GM12891 (cell line): ENCODE measurements at regions not wholly inside any gene's neighbourhood (a gene's known extent, or its start where the extent isn't known, plus 50 kb on each side); places are given as distances from the start of the nearest gene placed in this dataset.
"Not testable (repeated sequence)": the region's sequence is repeated elsewhere in the genome, so short reads cannot be mapped to it uniquely, and the experiment has no call there.

ENCODE experiments used
- DNase-seq: peaks from one replicate; pipeline ENCODE4 v3.0.0; 2011; ENCODE audit warnings: low spot score; ENCODE audit not compliant: insufficient read length
- FAIRE-seq: peaks from 2 replicates; lab custom pipeline; 2011; peaks lifted over from hg19 to GRCh38; lab: Jason Lieb, UNC
- PAX5 ChIP-seq: IDR thresholded peaks from 2 replicates; pipeline ENCODE4 v1.6.1; 2011; ENCODE audit warnings: low read length, moderate library complexity, mild to moderate bottlenecking; ENCODE audit not compliant: insufficient read depth, severe bottlenecking
- POLR2A ChIP-seq: IDR thresholded peaks from 2 replicates; pipeline ENCODE4 v1.6.1; 2011; ENCODE audit warnings: low read depth, low read length, control low read depth
- POLR2AphosphoS5 ChIP-seq: IDR thresholded peaks from 2 replicates; pipeline ENCODE4 v1.6.1; 2011; ENCODE audit warnings: low read depth, low read length, control low read depth
- POU2F2 ChIP-seq: IDR thresholded peaks from 2 replicates; pipeline ENCODE4 v1.6.1; 2011; ENCODE audit warnings: low read depth, mild to moderate bottlenecking, control low read depth, low read length, moderate library complexity
- SPI1 ChIP-seq: IDR thresholded peaks from 2 replicates; pipeline ENCODE4 v1.6.1; 2011; ENCODE audit warnings: low read depth, low read length, control low read depth
- TAF1 ChIP-seq: IDR thresholded peaks from 2 replicates; pipeline ENCODE4 v1.6.1; 2011; ENCODE audit warnings: low read depth, low read length, control low read depth

- not testable (repeated sequence) for FAIRE-seq, DNase-seq
Observed at GRCh38 chr1:120941066-120941465, 51.5 kb downstream of the PPIAL4A start.

GRCh38 chr1:120941836-120942217 lies 52.3 kb downstream of the PPIAL4A start:
- not testable (repeated sequence) for DNase-seq, FAIRE-seq

- peak; percentile 99 for TF ChIP-seq POLR2AphosphoS5
- TF ChIP-seq POLR2A, result peak; percentile 99
- TF ChIP-seq POU2F2, result peak; percentile 98
- DNase-seq, result peak; percentile 5
- not testable (repeated sequence) for FAIRE-seq
Observed at GRCh38 chr1:120942218-120942944, 52.8 kb downstream of the PPIAL4A start.

GRCh38 chr1:120942945-120943319 lies 53.4 kb downstream of the PPIAL4A start:
- not testable (repeated sequence) for DNase-seq, FAIRE-seq

GRCh38 chr1:120944691-120945090 lies 55.1 kb downstream of the PPIAL4A start:
- DNase-seq, FAIRE-seq: not testable (repeated sequence)

- not testable (repeated sequence) for DNase-seq, FAIRE-seq
Observed at GRCh38 chr1:120945122-120945521, 55.6 kb downstream of the PPIAL4A start.

- DNase-seq, FAIRE-seq: not testable (repeated sequence)
Observed at GRCh38 chr1:120947114-120947513, 57.5 kb downstream of the PPIAL4A start.

GRCh38 chr1:120949724-120950123 lies 60.2 kb downstream of the PPIAL4A start:
- DNase-seq, FAIRE-seq: not testable (repeated sequence)

GRCh38 chr1:120950633-120951032 lies 61.1 kb downstream of the PPIAL4A start:
- not testable (repeated sequence) for FAIRE-seq

GRCh38 chr1:120951100-120951499 lies 61.5 kb downstream of the PPIAL4A start:
- not testable (repeated sequence) for FAIRE-seq, DNase-seq

More at GRCh38 chr1:120950633-120951032, 61.1 kb downstream of the PPIAL4A start:
- not testable (repeated sequence) for DNase-seq

GRCh38 chr1:120952207-120952870 lies 62.8 kb downstream of the PPIAL4A start:
- not testable (repeated sequence) for FAIRE-seq, DNase-seq

GRCh38 chr1:120952871-120953265 lies 63.3 kb downstream of the PPIAL4A start:
- DNase-seq, FAIRE-seq: not testable (repeated sequence)

GRCh38 chr1:120954736-120955135 lies 65.2 kb downstream of the PPIAL4A start:
- no peak for DNase-seq
- no peak for FAIRE-seq
- no peak for TF ChIP-seq PAX5
- TF ChIP-seq SPI1, result no peak
- no peak for TF ChIP-seq POLR2AphosphoS5
- TF ChIP-seq POLR2A, result no peak
- no peak for TF ChIP-seq POU2F2
- TF ChIP-seq TAF1, result no peak

GRCh38 chr1:120955961-120956360 lies 66.4 kb downstream of the PPIAL4A start:
- FAIRE-seq, DNase-seq: not testable (repeated sequence)

GRCh38 chr1:120966018-120966417 lies 76.4 kb downstream of the PPIAL4A start:
- DNase-seq, FAIRE-seq: not testable (repeated sequence)

- not testable (repeated sequence) for DNase-seq, FAIRE-seq
Observed at GRCh38 chr1:120972863-120973262, 83.3 kb downstream of the PPIAL4A start.

GRCh38 chr1:120973836-120974235 lies 84.3 kb downstream of the PPIAL4A start:
- FAIRE-seq, result not testable (repeated sequence)

GRCh38 chr1:120977279-120977678 lies 87.7 kb downstream of the PPIAL4A start:
- not testable (repeated sequence) for FAIRE-seq, DNase-seq

More at GRCh38 chr1:120973836-120974235, 84.3 kb downstream of the PPIAL4A start:
- DNase-seq, result not testable (repeated sequence)
